BE2C (cell line): ENCODE measurements at regions not wholly inside any gene's neighbourhood (a gene's known extent, or its start where the extent isn't known, plus 50 kb on each side); places are given as distances from the start of the nearest gene placed in this dataset.
A peak's percentile ranks its signal among the peaks of the same experiment; 100 is the strongest.

Source experiments
- DNase-seq: peaks from one replicate; pipeline ENCODE4 v3.0.0-alpha.2; 2020
- H3K27me3 ChIP-seq: fragments of 250-450 bp; sonication (Bioruptor Pico); 2 replicates; pipeline ENCODE4 v1.5.1; 2020; ENCODE audit warnings: mild to moderate bottlenecking
- H3K36me3 ChIP-seq: fragments of 250-450 bp; sonication (Bioruptor Pico); 2 replicates; pipeline ENCODE4 v1.5.1; 2020; ENCODE audit warnings: mild to moderate bottlenecking
- H3K4me1 ChIP-seq: fragments of 250-450 bp; sonication (Bioruptor Pico); 2 replicates; pipeline ENCODE4 v1.5.1; 2020
- H3K4me3 ChIP-seq: 2 replicates; pipeline ENCODE4 v1.5.1; 2011; ENCODE audit warnings: low read depth, low read length
- H3K9me3 ChIP-seq: fragments of 250-450 bp; sonication (Bioruptor Pico); 2 replicates; pipeline ENCODE4 v1.5.1; 2020
- TF ChIP-seq, protein P1 (sequence below): IDR thresholded peaks from 2 replicates; pipeline ENCODE4 v1.5.1; 2012; ENCODE audit warnings: mild to moderate bottlenecking, low read depth, low read length

DNA sequence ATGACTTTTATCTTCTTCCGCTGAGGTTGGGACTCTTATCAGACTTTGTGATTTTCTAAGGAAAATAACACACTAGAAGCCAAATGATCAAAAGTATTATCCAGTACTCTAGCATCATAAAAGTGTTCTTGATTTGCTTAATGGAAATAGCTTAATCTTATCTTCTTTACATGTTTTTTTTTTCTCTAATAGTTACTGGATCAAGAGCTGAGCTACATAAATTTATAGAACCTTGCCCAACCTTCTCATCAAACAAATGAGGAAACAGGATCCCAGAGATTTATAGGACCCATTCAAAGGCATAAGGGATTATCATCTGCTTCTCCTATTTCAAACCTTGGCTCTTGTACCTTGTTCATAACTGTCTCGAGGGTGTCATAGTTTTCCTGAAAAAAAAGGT lies 68.3 kb upstream of the WDR17 start:
- Histone ChIP-seq H3K4me1 (no peaks in the 10 kb centered on the region), H3K36me3 (no peaks in the 10 kb centered on the region), H3K4me3 (no peak overlapping the region), H3K27me3 (peaks cover 20% of the 10 kb centered on the region), H3K9me3 (no peaks in the 10 kb centered on the region)
- DNase-seq = no peak
- TF ChIP-seq, protein P1, sequence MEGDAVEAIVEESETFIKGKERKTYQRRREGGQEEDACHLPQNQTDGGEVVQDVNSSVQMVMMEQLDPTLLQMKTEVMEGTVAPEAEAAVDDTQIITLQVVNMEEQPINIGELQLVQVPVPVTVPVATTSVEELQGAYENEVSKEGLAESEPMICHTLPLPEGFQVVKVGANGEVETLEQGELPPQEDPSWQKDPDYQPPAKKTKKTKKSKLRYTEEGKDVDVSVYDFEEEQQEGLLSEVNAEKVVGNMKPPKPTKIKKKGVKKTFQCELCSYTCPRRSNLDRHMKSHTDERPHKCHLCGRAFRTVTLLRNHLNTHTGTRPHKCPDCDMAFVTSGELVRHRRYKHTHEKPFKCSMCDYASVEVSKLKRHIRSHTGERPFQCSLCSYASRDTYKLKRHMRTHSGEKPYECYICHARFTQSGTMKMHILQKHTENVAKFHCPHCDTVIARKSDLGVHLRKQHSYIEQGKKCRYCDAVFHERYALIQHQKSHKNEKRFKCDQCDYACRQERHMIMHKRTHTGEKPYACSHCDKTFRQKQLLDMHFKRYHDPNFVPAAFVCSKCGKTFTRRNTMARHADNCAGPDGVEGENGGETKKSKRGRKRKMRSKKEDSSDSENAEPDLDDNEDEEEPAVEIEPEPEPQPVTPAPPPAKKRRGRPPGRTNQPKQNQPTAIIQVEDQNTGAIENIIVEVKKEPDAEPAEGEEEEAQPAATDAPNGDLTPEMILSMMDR = no peak

DNA sequence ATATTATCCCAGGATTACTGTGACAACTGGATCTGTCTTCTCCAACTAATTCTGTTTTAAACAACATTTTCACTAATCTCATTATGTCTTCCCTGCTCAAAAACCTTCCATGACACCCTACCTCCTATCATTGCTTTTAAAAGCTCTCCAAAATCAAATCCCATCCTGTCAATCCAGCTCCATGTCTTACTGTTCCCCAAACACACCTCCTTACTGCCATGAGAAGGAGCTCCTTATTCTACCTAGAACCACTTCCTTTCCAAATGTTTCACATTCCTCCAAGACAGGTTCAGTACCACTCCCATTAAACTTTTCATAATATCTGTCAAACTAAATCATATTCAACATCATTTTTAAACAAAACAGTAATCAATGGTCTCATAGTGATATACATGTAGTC lies 66.9 kb upstream of the WDR17 start:
- DNase-seq = peak; percentile 11
- Histone ChIP-seq H3K4me1 (no peaks in the 10 kb centered on the region), H3K36me3 (no peaks in the 10 kb centered on the region), H3K27me3 (peaks cover 31% of the 10 kb centered on the region), H3K4me3 (no peak overlapping the region), H3K9me3 (no peaks in the 10 kb centered on the region)
- TF ChIP-seq, protein P1 = no peak

DNA sequence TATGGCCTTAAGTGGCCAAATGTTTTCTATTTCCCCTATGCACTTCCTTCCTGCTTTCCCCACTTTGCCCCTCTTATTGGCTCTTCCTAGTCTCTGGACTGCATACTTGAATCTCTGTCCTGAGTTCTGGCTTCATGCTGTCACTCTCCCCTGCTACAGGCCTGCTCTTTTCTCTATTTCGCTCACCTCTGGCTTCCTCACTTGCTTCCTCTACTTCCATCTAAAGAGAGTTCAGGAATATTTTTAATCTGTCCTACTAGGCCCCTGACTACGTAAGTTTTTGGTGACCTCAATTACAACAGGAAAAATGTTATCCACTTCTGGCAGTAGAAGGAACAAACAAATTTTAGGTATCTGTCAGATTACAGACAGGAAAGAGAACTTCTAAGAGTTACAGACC lies 65.7 kb upstream of the WDR17 start:
- peaks cover 31% of the 10 kb centered on the region for H3K27me3 ChIP-seq
- no peaks in the 10 kb centered on the region for H3K9me3 ChIP-seq
- TF ChIP-seq, protein P1 = no peak
- H3K36me3 ChIP-seq = no peaks in the 10 kb centered on the region
- H3K4me1 ChIP-seq = no peaks in the 10 kb centered on the region
- no peak overlapping the region for H3K4me3 ChIP-seq
- no peak for DNase-seq

DNA sequence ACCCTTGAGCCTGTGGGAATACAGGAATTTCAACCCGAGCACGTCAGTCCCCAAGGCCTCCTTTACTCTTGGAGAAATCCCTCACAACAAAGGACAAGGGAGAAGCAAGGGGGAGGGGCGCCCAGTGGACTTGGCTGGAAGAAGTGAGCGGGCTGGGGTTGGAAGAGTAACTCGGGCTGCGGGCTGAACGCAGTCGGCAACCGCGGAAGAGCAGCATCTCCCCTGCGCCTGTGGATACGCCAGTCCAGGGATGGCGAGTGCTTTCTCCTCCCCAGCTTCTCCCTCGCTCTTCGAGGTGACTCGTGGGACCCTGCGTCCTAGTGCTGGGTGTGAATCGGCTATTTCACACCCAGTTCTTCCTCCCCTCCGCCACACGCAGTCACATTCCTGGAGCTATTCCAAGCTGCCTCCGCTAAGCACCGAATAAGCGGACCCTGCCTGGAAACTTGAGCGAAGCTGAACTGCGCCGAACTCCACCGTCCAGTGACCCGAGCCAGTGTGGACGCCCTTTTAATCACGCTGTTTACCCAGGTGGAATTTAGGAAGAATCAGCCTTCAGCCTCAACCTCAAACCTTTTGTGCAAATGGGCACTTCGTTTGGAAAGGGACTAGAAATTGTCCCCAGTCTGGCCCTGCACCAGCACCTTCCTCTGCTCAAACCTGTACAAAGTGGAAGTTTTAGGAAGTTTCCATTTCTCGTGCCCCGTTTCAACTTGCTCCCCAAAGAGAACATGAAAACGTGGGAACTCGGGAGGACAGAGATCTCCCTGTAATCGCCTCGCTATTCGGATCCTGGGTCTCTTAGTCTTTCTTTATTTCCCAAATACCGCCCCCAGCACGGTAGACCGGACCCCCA lies 64.3 kb upstream of the WDR17 start:
- TF ChIP-seq, protein P1 = no peak
- H3K36me3 ChIP-seq = no peaks in the 10 kb centered on the region
- DNase-seq = peak; percentile 34
- H3K4me1 ChIP-seq = no peaks in the 10 kb centered on the region
- peaks cover 31% of the 10 kb centered on the region for H3K27me3 ChIP-seq
- H3K9me3 ChIP-seq = no peaks in the 10 kb centered on the region
- peak overlapping the region; percentile 54 for H3K4me3 ChIP-seq

DNA sequence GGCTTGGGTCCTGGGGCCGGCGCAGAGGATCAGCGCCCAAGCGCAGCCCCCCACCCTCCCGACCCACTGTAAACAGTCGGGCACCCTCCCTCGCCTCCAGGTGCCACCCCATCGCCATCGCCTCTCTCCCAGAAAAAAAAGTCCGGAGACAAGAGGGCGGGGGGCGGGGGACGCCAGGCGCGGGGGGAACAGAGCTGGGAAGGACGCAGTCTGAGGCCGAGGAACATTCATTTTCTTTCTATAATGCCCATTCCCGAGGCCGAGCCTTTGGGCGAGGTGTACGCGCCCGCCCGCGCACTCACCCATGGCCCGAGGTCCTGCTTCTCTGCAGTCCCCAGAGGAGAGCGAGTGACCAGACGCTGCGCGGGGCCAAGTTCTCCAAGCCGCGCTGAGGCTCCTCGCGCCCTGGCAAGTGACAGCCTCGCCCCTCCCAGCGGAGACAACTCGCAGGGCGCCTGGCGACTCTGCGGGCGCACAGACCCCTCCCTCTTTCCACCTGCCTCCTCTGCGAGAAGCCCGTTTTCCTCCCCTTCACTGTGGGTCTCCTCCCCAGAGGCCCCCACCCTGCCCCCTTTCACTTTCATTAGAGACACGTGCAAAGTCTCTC lies 63.5 kb upstream of the WDR17 start:
- Histone ChIP-seq H3K4me1 (no peaks in the 10 kb centered on the region), H3K4me3 (peak overlapping the region; percentile 54), H3K36me3 (no peaks in the 10 kb centered on the region), H3K9me3 (no peaks in the 10 kb centered on the region), H3K27me3 (peaks cover 31% of the 10 kb centered on the region)
- TF ChIP-seq, protein P1 = no peak
- DNase-seq = peak; percentile 41

- H3K36me3 ChIP-seq = no peaks in the 10 kb centered on the region
- no peak for DNase-seq
- TF ChIP-seq, protein P1 = no peak
- no peaks in the 10 kb centered on the region for H3K4me1 ChIP-seq
- H3K4me3 ChIP-seq = no peak overlapping the region
- H3K27me3 ChIP-seq = peaks cover 29% of the 10 kb centered on the region
- H3K9me3 ChIP-seq = no peaks in the 10 kb centered on the region
Measured at GRCh38 chr4:176005766-176006165, 59.9 kb upstream of the WDR17 start.
